Heart right ventricle (tissue), 16 donors: ENCODE measurements at regions not wholly inside any gene's neighbourhood (a gene's known extent, or its start where the extent isn't known, plus 50 kb on each side); places are given as distances from the start of the nearest gene placed in this dataset.

ENCODE experiments used
- ATAC-seq, 8 donors: fragments of 200-7000 bp; cut with Tn5 transposase; one replicate each; pipeline ENCODE4 v1.9.1; 2020; ENCODE audit warnings: mild to moderate bottlenecking in 8 of 8, moderate library complexity in 8 of 8, moderate number of reproducible peaks in 1 of 8
- DNase-seq, 2 donors: peaks; one replicate each; pipeline ENCODE4 v3.0.0-alpha.2; 2020
- H3K27ac ChIP-seq, 10 donors: fragments of 200-600 bp; sonication (generic) in 2 of 10; one replicate each; pipeline versions ENCODE4 v1.5.0 to v1.8.0; 2020 to 2022; ENCODE audit warnings: mild to moderate bottlenecking in 3 of 10
- H3K27me3 ChIP-seq, 7 donors: fragments of 200-600 bp; one replicate each; pipeline ENCODE4 v1.8.0; 2021 to 2022; ENCODE audit warnings: mild to moderate bottlenecking in 2 of 7
- H3K36me3 ChIP-seq, 9 donors: fragments of 200-600 bp; sonication (generic) in 1 of 9; one replicate each; pipeline versions ENCODE4 v1.5.0 to v1.8.0; 2020 to 2022; ENCODE audit warnings: mild to moderate bottlenecking in 2 of 9
- H3K4me1 ChIP-seq, 9 donors: fragments of 200-600 bp; sonication (generic) in 1 of 9; one replicate each; pipeline versions ENCODE4 v1.5.0 to v1.8.0; 2020 to 2022; ENCODE audit warnings: mild to moderate bottlenecking in 4 of 9
- H3K4me3 ChIP-seq, 10 donors: fragments of 200-600 bp; sonication (generic) in 2 of 10; one replicate each; pipeline versions ENCODE4 v1.5.0 to v1.8.0; 2020 to 2022; ENCODE audit warnings: mild to moderate bottlenecking in 7 of 10, moderate library complexity in 2 of 10
- H3K9me3 ChIP-seq, 11 donors: fragments of 200-600 bp in 10 of 11; sonication (generic) in 2 of 11; one replicate each; pipeline versions ENCODE4 v1.5.0 to v1.8.0; 2013 to 2022; ENCODE audit warnings: mild to moderate bottlenecking in 2 of 11, control low read depth in 1 of 11, moderate library complexity in 1 of 11
- CTCF ChIP-seq, 9 donors: fragments of 200-600 bp; sonication (generic) in 2 of 9; IDR thresholded peaks; one replicate each; pipeline versions ENCODE4 v1.5.0 to v1.8.0; 2021 to 2022; ENCODE audit warnings: antibody characterized with exemption in 9 of 9, mild to moderate bottlenecking in 5 of 9, moderate library complexity in 1 of 9
- WGBS, 2 donors: extraction: QIAGEN DNeasy Blood & Tissue Kit; methylation state at CpG; one replicate each; pipeline ENCODE4 v1.1.7; 2013; ENCODE audit warnings: inconsistent platforms in 1 of 2; 5-methylcytosine and 5-hydroxymethylcytosine counted together
- intact Hi-C, 10 donors: fragments of 100-400 bp; cut with DNase I; formaldehyde crosslinking; loops; one replicate each; pipeline versions ENCODE4 v1.11.1 to v1.14.2; 2022
- donor health status: Arrhythmogenic right ventricular cardiomyopathy.
- donor health status: ischemic (EF 13 %, LVEDD 7.1; RV severe dilation, severe dysfunction).
- donor health status: healthy with polysubstance abuse.
- donor health status: DM: no; HTN: yes; CAD: no.
- donor health status: DM: no; HTN: no; CAD: no.
- donor health status: ischemic (EF 25% LVEDD 6.9; RV normal size, moderate dysfunction).
- donor health status: ischemic (EF 25% LVEDD 5.7; RV mildly dilated, moderate dysfunction).
- donor health status: healthy.
- donor health status: DM: yes; HTN: yes; CAD: no.
- donor health status: Ischemic cardiomyopathy.
- donor health status: ischemic (EF 35%, LVEDD 5.7; RV mildly dilated, moderate dysfunction).
- donor health status: nonischemic (EF 11% LVEDD 7.7; RV severe dilation, severe dysfunction).
- donor health status: DM: yes; HTN: yes; CAD: no.
- donor health status: PGD.
- donor health status: ischemic (EF 29% LVEDD 5.4; RV normal size, mild dysfunction).
- donor health status: nonischemic (EF 23%, LVEDD 6.1; RV moderate dilation, normal function).

GRCh38 chr1:112317140-112317539 is 78.9 kb upstream of the CTTNBP2NL start:
- Histone ChIP-seq H3K27ac (peak overlapping the region in 2 of 10 donors; percentile 15 to 36), H3K9me3 (no peaks in the 10 kb centered on the region), H3K4me1 (peaks cover 0 to 18% (median 4%) of the 10 kb centered on the region in 9 donors), H3K27me3 (peaks cover 0 to 9% (median 0%) of the 10 kb centered on the region in 7 donors), H3K4me3 (no peak overlapping the region), H3K36me3 (no peaks in the 10 kb centered on the region)
- 46 to 60% methylated on average over 2 of the region's 2 CpGs for WGBS, 2 donors
- intact Hi-C loops, result no loop called here
- ATAC-seq (peak in 1 of 8 donors; percentile 31), DNase-seq (no peak)
- no peak for TF ChIP-seq CTCF (IDR thresholded peaks at IDR 0.05)

- DNase-seq, result no peak
- TF ChIP-seq CTCF (IDR thresholded peaks at IDR 0.05), result no peak
- H3K4me3 ChIP-seq, result no peak overlapping the region
- H3K9me3 ChIP-seq, result no peaks in the 10 kb centered on the region
- peaks cover 0 to 9% (median 0%) of the 10 kb centered on the region in 7 donors for H3K27me3 ChIP-seq
- no peaks in the 10 kb centered on the region for H3K36me3 ChIP-seq
- H3K4me1 ChIP-seq, result peaks cover 0 to 22% (median 5%) of the 10 kb centered on the region in 9 donors
- H3K27ac ChIP-seq, result peak overlapping the region in 3 of 10 donors; percentile 35 to 65 (median 36)
- ATAC-seq, result peak in 1 of 8 donors; percentile 24
- intact Hi-C loops, result no loop called here
- WGBS, 2 donors, result 61 to 62% methylated on average over 6 of the region's 6 CpGs
These were observed 78.4 kb upstream of the CTTNBP2NL start for GRCh38 chr1:112317611-112318062.

- no peaks in the 10 kb centered on the region for H3K9me3 ChIP-seq
- peaks cover 0 to 22% (median 5%) of the 10 kb centered on the region in 9 donors for H3K4me1 ChIP-seq
- no peak for DNase-seq
- intact Hi-C loops, result no loop called here
- no peak for ATAC-seq
- TF ChIP-seq CTCF (IDR thresholded peaks at IDR 0.05), result no peak
- peaks cover 0 to 4% (median 0%) of the 10 kb centered on the region in 7 donors for H3K27me3 ChIP-seq
- no peaks in the 10 kb centered on the region for H3K36me3 ChIP-seq
- no peak overlapping the region for H3K4me3 ChIP-seq
- WGBS, 2 donors, result 90 to 91% methylated on average over 2 of the region's 2 CpGs
- H3K27ac ChIP-seq, result peak overlapping the region in 3 of 10 donors; percentile 35 to 65 (median 36)
These were observed 77.8 kb upstream of the CTTNBP2NL start for GRCh38 chr1:112318263-112318662.

GRCh38 chr1:112318698-112319370 is 77.2 kb upstream of the CTTNBP2NL start:
- intact Hi-C loops, result no loop called here
- no peak overlapping the region for H3K4me3 ChIP-seq
- H3K27ac ChIP-seq, result no peak overlapping the region
- H3K36me3 ChIP-seq, result no peaks in the 10 kb centered on the region
- no peaks in the 10 kb centered on the region for H3K27me3 ChIP-seq
- H3K9me3 ChIP-seq, result no peaks in the 10 kb centered on the region
- WGBS, 2 donors, result 68 to 76% methylated on average over 3 of the region's 3 CpGs
- no peak for TF ChIP-seq CTCF (IDR thresholded peaks at IDR 0.05)
- DNase-seq (no peak), ATAC-seq (no peak)
- H3K4me1 ChIP-seq, result peaks cover 0 to 22% (median 5%) of the 10 kb centered on the region in 9 donors
